ENCODE measurements at regions not wholly inside any gene's neighbourhood (a gene's known extent, or its start where the extent isn't known, plus 50 kb on each side); places are given as distances from the start of the nearest gene placed in this dataset.

GRCh38 chr20:60976139-60976538 lies 275.9 kb upstream of the CDH4 start:
- no peak for DNase-seq (ENCODE audit: low read depth in 2 of 2)

GRCh38 chr20:60976913-60977312 lies 275.1 kb upstream of the CDH4 start:
- DNase-seq (ENCODE audit: low read depth in 2 of 2), result no peak

GRCh38 chr20:60977901-60978300 lies 274.2 kb upstream of the CDH4 start:
- DNase-seq (ENCODE audit: low read depth in 2 of 2), result no peak

- DNase-seq (ENCODE audit: low read depth in 2 of 2), result no peak
Measured at GRCh38 chr20:60984666-60985065, 267.4 kb upstream of the CDH4 start.

GRCh38 chr20:60986506-60987156 lies 265.4 kb upstream of the CDH4 start:
- DNase-seq (ENCODE audit: low read depth in 2 of 2), result no peak

- DNase-seq (ENCODE audit: low read depth in 2 of 2), result no peak
Measured at GRCh38 chr20:60990061-60990460, 262.0 kb upstream of the CDH4 start.

- no peak for DNase-seq (ENCODE audit: low read depth in 2 of 2)
Measured at GRCh38 chr20:60990643-60991042, 261.4 kb upstream of the CDH4 start.

GRCh38 chr20:60993433-60994044 lies 258.5 kb upstream of the CDH4 start:
- DNase-seq (ENCODE audit: low read depth in 2 of 2), result no peak

- no peak for DNase-seq (ENCODE audit: low read depth in 2 of 2)
Measured at GRCh38 chr20:60999250-60999649, 252.8 kb upstream of the CDH4 start.

- DNase-seq (ENCODE audit: low read depth in 2 of 2), result no peak
Measured at GRCh38 chr20:61002090-61002489, 250.0 kb upstream of the CDH4 start.

GRCh38 chr20:61014491-61014890 lies 237.6 kb upstream of the CDH4 start:
- no peak for DNase-seq (ENCODE audit: low read depth in 2 of 2)

- DNase-seq (ENCODE audit: low read depth in 2 of 2), result no peak
Measured at GRCh38 chr20:61015602-61016001, 236.5 kb upstream of the CDH4 start.

GRCh38 chr20:61019322-61019721 lies 232.7 kb upstream of the CDH4 start:
- no peak for DNase-seq (ENCODE audit: low read depth in 2 of 2)

GRCh38 chr20:61023612-61024011 lies 228.4 kb upstream of the CDH4 start:
- no peak for DNase-seq (ENCODE audit: low read depth in 2 of 2)

GRCh38 chr20:61024390-61024789 lies 227.7 kb upstream of the CDH4 start:
- no peak for DNase-seq (ENCODE audit: low read depth in 2 of 2)

- DNase-seq (ENCODE audit: low read depth in 2 of 2), result no peak
Measured at GRCh38 chr20:61025536-61025935, 226.5 kb upstream of the CDH4 start.

GRCh38 chr20:61026173-61026572 lies 225.9 kb upstream of the CDH4 start:
- DNase-seq (ENCODE audit: low read depth in 2 of 2), result no peak

- DNase-seq (ENCODE audit: low read depth in 2 of 2), result no peak
Measured at GRCh38 chr20:61026731-61027130, 225.3 kb upstream of the CDH4 start.

GRCh38 chr20:61027218-61027617 lies 224.8 kb upstream of the CDH4 start:
- DNase-seq (ENCODE audit: low read depth in 2 of 2), result no peak

GRCh38 chr20:61030130-61030529 lies 221.9 kb upstream of the CDH4 start:
- DNase-seq (ENCODE audit: low read depth in 2 of 2), result no peak

- no peak for DNase-seq (ENCODE audit: low read depth in 2 of 2)
Measured at GRCh38 chr20:61031101-61031830, 220.8 kb upstream of the CDH4 start.

- no peak for DNase-seq (ENCODE audit: low read depth in 2 of 2)
Measured at GRCh38 chr20:61037498-61037897, 214.6 kb upstream of the CDH4 start.

GRCh38 chr20:61041481-61041880 lies 210.6 kb upstream of the CDH4 start:
- no peak for DNase-seq (ENCODE audit: low read depth in 2 of 2)
